BLaER1 (cell line): ENCODE measurements at regions not wholly inside any gene's neighbourhood (a gene's known extent, or its start where the extent isn't known, plus 50 kb on each side); places are given as distances from the start of the nearest gene placed in this dataset.

ENCODE experiments used
- H3K27ac ChIP-seq: shearing (Covaris generic); formaldehyde crosslinking; 2 replicates; pipeline ENCODE4 v1.8.1; 2022
- H3K27me3 ChIP-seq: shearing (Covaris generic); formaldehyde crosslinking; 2 replicates; pipeline ENCODE4 v1.8.1; 2022
- H3K36me3 ChIP-seq: shearing (Covaris generic); formaldehyde crosslinking; 2 replicates; pipeline ENCODE4 v1.8.1; 2022
- H3K4me1 ChIP-seq: shearing (Covaris generic); formaldehyde crosslinking; 2 replicates; pipeline ENCODE4 v1.8.1; 2022
- H3K4me2 ChIP-seq: shearing (Covaris generic); formaldehyde crosslinking; 2 replicates; pipeline ENCODE4 v1.8.1; 2022
- H3K4me3 ChIP-seq: shearing (Covaris generic); formaldehyde crosslinking; 2 replicates; pipeline ENCODE4 v1.8.1; 2022
- H3K9ac ChIP-seq: shearing (Covaris generic); formaldehyde crosslinking; 2 replicates; pipeline ENCODE4 v1.8.1; 2022
- H3K9me3 ChIP-seq: shearing (Covaris generic); formaldehyde crosslinking; 2 replicates; pipeline ENCODE4 v1.8.1; 2022
- H4K20me1 ChIP-seq: shearing (Covaris generic); formaldehyde crosslinking; 2 replicates; pipeline ENCODE4 v1.8.1; 2022
- Cebpa-rat ChIP-seq: shearing (Covaris generic); IDR thresholded peaks from 2 replicates; pipeline ENCODE4 v1.8.1; 2022

GRCh38 chr20:7136886-7137285, 369.4 kb downstream of the BMP2 start:
- H4K20me1 ChIP-seq: no peaks in the 10 kb centered on the region
- H3K36me3 ChIP-seq: no peaks in the 10 kb centered on the region
- 0 out of 2 replicates have a peak, but pooled peaks cover 6% of the 10 kb centered on the region for H3K4me1 ChIP-seq
- H3K4me3 ChIP-seq: no peak overlapping the region
- no peak for TF ChIP-seq Cebpa-rat
- H3K27me3 ChIP-seq: no peaks in the 10 kb centered on the region
- H3K27ac ChIP-seq: no peak overlapping the region
- no peak overlapping the region for H3K9ac ChIP-seq
- H3K9me3 ChIP-seq: no peaks in the 10 kb centered on the region
- no peak overlapping the region for H3K4me2 ChIP-seq

DNA sequence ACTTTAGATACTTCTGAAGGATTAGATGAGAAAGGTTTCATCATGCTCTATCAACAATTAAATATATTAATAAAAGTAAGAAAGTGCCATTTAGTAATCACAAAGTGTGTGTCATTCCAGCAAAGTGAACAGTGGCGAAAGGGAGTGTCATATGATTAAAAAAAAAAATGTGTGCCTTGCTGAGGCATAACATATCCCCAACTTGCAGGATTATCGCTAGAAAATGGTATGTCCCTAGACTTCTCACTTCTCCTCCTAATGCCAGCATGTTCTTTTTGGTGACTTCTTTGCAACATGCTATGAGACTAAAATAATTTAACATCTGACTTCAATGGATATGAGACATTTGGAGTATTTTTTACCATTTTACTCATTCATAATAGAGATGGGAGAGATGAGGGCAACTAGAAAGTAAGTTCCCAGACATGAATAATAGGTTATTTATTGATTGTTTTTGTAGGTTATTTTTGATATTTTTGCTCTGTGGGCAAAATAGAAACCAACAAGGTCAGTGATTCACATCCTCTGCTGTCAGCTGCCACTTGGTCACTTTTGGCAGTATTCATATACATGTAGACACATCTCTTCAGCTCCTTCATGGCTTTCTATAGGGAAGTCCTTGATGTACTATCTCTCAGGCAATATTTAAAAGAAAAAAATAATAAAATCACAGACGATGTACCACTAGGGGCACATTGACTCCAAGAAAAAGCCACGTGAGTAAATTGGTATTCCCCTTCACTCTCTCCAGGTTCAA, 370.1 kb downstream of the BMP2 start:
- Histone ChIP-seq H3K9me3 (no peaks in the 10 kb centered on the region), H3K27me3 (no peaks in the 10 kb centered on the region), H3K27ac (no peak overlapping the region), H3K4me3 (no peak overlapping the region), H3K4me2 (no peak overlapping the region), H3K9ac (no peak overlapping the region), H3K4me1 (0 out of 2 replicates have a peak, but pooled peaks cover 6% of the 10 kb centered on the region), H3K36me3 (no peaks in the 10 kb centered on the region), H4K20me1 (no peaks in the 10 kb centered on the region)
- TF ChIP-seq Cebpa-rat: no peak

GRCh38 chr20:7144464-7144863, 377.0 kb downstream of the BMP2 start:
- Histone ChIP-seq H3K27ac (no peak overlapping the region), H3K36me3 (no peaks in the 10 kb centered on the region), H4K20me1 (no peaks in the 10 kb centered on the region), H3K9ac (no peak overlapping the region), H3K9me3 (no peaks in the 10 kb centered on the region), H3K4me2 (no peak overlapping the region), H3K27me3 (no peaks in the 10 kb centered on the region), H3K4me3 (no peak overlapping the region), H3K4me1 (no peaks in the 10 kb centered on the region)
- TF ChIP-seq Cebpa-rat: no peak

GRCh38 chr20:7146552-7147219, 379.2 kb downstream of the BMP2 start:
- no peaks in the 10 kb centered on the region for H3K9me3 ChIP-seq
- no peak overlapping the region for H3K4me2 ChIP-seq
- H3K36me3 ChIP-seq: no peaks in the 10 kb centered on the region
- no peaks in the 10 kb centered on the region for H3K27me3 ChIP-seq
- no peak for TF ChIP-seq Cebpa-rat
- H3K27ac ChIP-seq: no peak overlapping the region
- H3K4me3 ChIP-seq: no peak overlapping the region
- no peaks in the 10 kb centered on the region for H3K4me1 ChIP-seq
- no peak overlapping the region for H3K9ac ChIP-seq
- no peaks in the 10 kb centered on the region for H4K20me1 ChIP-seq

GRCh38 chr20:7147220-7147601, 379.7 kb downstream of the BMP2 start:
- Histone ChIP-seq H4K20me1 (no peaks in the 10 kb centered on the region), H3K27me3 (no peaks in the 10 kb centered on the region), H3K4me3 (no peak overlapping the region), H3K4me1 (no peaks in the 10 kb centered on the region), H3K4me2 (no peak overlapping the region), H3K27ac (no peak overlapping the region), H3K9me3 (no peaks in the 10 kb centered on the region), H3K36me3 (no peaks in the 10 kb centered on the region), H3K9ac (no peak overlapping the region)
- TF ChIP-seq Cebpa-rat: no peak

DNA sequence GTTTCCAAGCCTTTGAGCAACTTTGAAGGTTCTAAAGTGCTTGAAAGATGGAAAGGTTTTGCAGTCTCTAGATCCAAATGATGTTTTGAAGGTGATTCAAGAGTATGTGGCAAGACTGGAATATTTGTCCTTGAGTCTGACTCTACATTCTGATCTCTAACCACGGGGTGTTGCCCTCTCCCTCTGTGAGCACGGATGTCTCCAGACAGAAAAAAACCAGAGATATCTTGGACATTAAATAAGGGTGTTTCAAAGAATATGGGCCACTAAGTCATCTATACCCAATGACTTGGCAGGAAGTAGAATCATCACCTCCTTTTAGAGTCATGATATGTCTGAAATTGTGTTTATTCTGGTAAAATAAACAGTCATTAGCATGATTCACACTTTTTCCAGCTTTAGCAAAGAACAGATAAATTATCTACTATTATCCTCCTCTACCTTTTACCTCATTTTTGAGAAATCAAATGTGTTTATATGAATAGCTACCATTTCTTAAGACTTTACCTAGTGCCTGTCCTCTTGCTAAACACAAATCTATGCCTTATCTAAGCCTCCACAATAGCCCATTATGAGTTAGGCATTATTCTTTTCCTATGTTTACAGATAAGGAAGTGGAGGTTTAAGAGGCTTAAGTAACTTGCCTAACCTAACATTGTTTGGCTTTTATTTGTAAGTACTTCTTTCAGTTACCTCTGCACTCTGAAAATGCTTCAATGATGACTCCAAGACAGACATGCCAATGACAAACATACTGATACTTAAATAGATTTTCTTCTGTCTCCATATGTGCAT, 384.4 kb downstream of the BMP2 start:
- TF ChIP-seq Cebpa-rat: no peak
- Histone ChIP-seq H4K20me1 (no peaks in the 10 kb centered on the region), H3K4me1 (no peaks in the 10 kb centered on the region), H3K4me3 (no peak overlapping the region), H3K9ac (no peak overlapping the region), H3K4me2 (no peak overlapping the region), H3K9me3 (no peaks in the 10 kb centered on the region), H3K27me3 (no peaks in the 10 kb centered on the region), H3K36me3 (no peaks in the 10 kb centered on the region), H3K27ac (no peak overlapping the region)

DNA sequence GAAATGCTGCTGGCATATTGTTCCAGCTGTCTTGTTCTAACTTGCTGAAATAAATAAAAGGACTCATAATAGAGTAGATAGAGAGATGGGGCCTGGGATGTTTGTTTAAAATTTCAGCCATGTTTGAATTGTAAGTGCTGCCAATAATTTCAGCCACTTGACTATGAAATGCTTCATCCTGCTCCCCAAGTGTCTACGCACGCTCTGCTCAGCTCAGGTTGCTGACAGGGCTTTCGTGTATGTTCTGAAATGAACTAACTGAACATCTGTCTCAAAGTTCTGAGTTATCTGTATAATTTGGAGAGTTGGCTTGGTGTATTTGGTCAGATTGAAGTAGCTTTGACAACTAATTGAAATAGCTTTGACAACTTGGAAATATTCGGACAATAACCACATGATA, 387.8 kb downstream of the BMP2 start:
- TF ChIP-seq Cebpa-rat: no peak
- Histone ChIP-seq H4K20me1 (no peaks in the 10 kb centered on the region), H3K9me3 (no peaks in the 10 kb centered on the region), H3K9ac (no peak overlapping the region), H3K4me3 (no peak overlapping the region), H3K27me3 (no peaks in the 10 kb centered on the region), H3K4me1 (no peaks in the 10 kb centered on the region), H3K27ac (no peak overlapping the region), H3K4me2 (no peak overlapping the region), H3K36me3 (no peaks in the 10 kb centered on the region)

DNA sequence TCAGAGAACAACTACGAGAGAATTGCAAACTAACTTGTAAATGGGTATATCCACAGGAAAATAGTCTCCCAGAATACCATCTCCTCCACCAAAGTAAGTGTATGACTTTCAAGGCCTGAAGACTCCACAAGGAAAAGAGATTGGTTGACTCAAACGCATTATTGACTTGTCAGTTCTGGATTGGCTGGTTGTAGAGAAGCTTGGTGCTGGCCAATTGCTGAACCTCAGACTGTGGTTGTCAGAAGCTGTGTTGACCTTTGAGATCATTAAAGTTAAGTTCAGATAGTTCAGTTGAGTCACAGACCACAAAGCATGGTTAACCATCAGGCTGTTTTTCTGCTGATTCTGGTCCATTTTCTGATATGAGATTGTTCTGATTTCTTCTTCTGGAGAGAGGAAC, 388.3 kb downstream of the BMP2 start:
- no peak overlapping the region for H3K9ac ChIP-seq
- no peaks in the 10 kb centered on the region for H3K4me1 ChIP-seq
- no peaks in the 10 kb centered on the region for H4K20me1 ChIP-seq
- no peak overlapping the region for H3K27ac ChIP-seq
- H3K27me3 ChIP-seq: no peaks in the 10 kb centered on the region
- no peak for TF ChIP-seq Cebpa-rat
- H3K4me2 ChIP-seq: no peak overlapping the region
- H3K9me3 ChIP-seq: no peaks in the 10 kb centered on the region
- no peaks in the 10 kb centered on the region for H3K36me3 ChIP-seq
- no peak overlapping the region for H3K4me3 ChIP-seq

DNA sequence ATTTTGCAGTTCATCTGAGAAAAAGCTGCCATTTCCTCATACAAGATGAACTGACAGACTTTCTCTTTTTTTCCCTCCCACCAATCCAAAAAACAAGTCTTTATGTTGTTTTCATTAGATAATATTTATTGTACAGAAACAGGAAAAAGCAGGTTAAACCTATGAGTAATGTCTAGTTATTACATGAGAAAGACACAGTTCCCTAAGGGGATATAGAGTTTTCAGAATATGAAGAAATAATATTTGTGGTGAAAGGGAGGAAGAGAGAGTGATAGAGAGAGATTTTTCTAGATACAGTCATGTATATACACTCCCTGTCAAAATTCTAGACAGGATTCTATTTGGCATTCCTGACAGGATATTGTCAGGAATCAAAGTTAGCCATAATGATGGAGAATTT, 392.4 kb downstream of the BMP2 start:
- Histone ChIP-seq H3K4me1 (no peaks in the 10 kb centered on the region), H3K9ac (no peak overlapping the region), H3K9me3 (peaks cover 8% of the 10 kb centered on the region), H4K20me1 (no peaks in the 10 kb centered on the region), H3K27ac (no peak overlapping the region), H3K36me3 (no peaks in the 10 kb centered on the region), H3K27me3 (no peaks in the 10 kb centered on the region), H3K4me3 (no peak overlapping the region), H3K4me2 (no peak overlapping the region)
- TF ChIP-seq Cebpa-rat: no peak

DNA sequence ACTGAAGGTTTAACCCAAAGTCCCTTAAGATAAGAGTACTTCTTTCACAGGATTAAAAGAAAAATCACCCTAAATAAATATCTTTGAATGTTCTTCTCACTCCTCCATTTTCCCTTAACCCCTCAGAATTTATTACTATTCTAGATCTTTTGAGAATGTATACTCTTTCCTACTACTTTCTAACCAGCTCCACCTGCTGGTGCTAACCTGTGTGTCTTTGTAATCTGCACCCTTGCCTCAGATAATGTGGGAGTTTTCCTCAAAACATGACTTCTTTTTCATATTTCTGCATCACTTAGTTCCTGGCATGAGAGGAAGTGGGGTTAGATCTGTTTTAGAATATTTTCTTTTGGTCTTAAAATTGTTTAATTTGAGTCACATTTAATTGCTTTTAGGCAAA, 394.2 kb downstream of the BMP2 start:
- Histone ChIP-seq H3K9me3 (peaks cover 8% of the 10 kb centered on the region), H3K27me3 (no peaks in the 10 kb centered on the region), H3K27ac (no peak overlapping the region), H4K20me1 (no peaks in the 10 kb centered on the region), H3K4me2 (no peak overlapping the region), H3K36me3 (no peaks in the 10 kb centered on the region), H3K4me3 (no peak overlapping the region), H3K4me1 (no peaks in the 10 kb centered on the region), H3K9ac (no peak overlapping the region)
- TF ChIP-seq Cebpa-rat: no peak
